HEK293T (cell line): ENCODE measurements at regions not wholly inside any gene's neighbourhood (a gene's known extent, or its start where the extent isn't known, plus 50 kb on each side); places are given as distances from the start of the nearest gene placed in this dataset.

Experiments
- BHLHE40 ChIP-seq: fragments of 450-650 bp; IDR thresholded peaks from 2 replicates; pipeline ENCODE4 v1.6.1; 2016; ENCODE audit warnings: mild to moderate bottlenecking, moderate library complexity, borderline replicate concordance
- CTBP1 ChIP-seq: fragments of 450-650 bp; IDR thresholded peaks from 2 replicates; pipeline ENCODE4 v1.6.1; 2016; ENCODE audit warnings: borderline replicate concordance
- FOXA1 ChIP-seq: fragments of 450-650 bp; IDR thresholded peaks from 2 replicates; pipeline ENCODE4 v1.6.1; 2016; ENCODE audit warnings: mild to moderate bottlenecking
- PKNOX1 ChIP-seq: fragments of 450-650 bp; IDR thresholded peaks from 2 replicates; pipeline ENCODE4 v1.6.1; 2016

GRCh38 chr10:64346389-64346788 lies 825.2 kb downstream of the REEP3 start:
- no peak for TF ChIP-seq PKNOX1
- no peak for TF ChIP-seq FOXA1
- TF ChIP-seq CTBP1 = no peak
- no peak for TF ChIP-seq BHLHE40
